ENCODE measurements at regions not wholly inside any gene's neighbourhood (a gene's known extent, or its start where the extent isn't known, plus 50 kb on each side); places are given as distances from the start of the nearest gene placed in this dataset.

- no peak for ATAC-seq
- DNase-seq, result no peak
- in situ Hi-C loops (cut with MboI; ENCODE audit: low sequenced_read_pairs in 4 of 4) (no loop called here), intact Hi-C loops (cut with DNase I; ENCODE audit: low total_unique reads) (no loop called here)
- no peaks in the 10 kb centered on the region for H3K4me1 ChIP-seq
- H3K27ac ChIP-seq, result no peak overlapping the region
- no peaks in the 10 kb centered on the region for H3K9me3 ChIP-seq
- TF ChIP-seq POLR2A (IDR thresholded peaks at IDR 0.05), result no peak
- TF ChIP-seq CTCF (IDR thresholded peaks at IDR 0.05 in 4 of 5, conservative IDR thresholded peaks at IDR 0.05 in 1 of 5), result no peak
- no peaks in the 10 kb centered on the region for H3K36me3 ChIP-seq
- H3K27me3 ChIP-seq, result no peaks in the 10 kb centered on the region
- H3K4me3 ChIP-seq, result no peak overlapping the region
Measured at GRCh38 chr5:98168871-98169270, 604.6 kb upstream of the RGMB start.

GRCh38 chr5:98170994-98171393 lies 602.5 kb upstream of the RGMB start:
- intact Hi-C loops (cut with DNase I; ENCODE audit: low total_unique reads) (no loop called here), in situ Hi-C loops (cut with MboI; ENCODE audit: low sequenced_read_pairs in 4 of 4) (no loop called here)
- Histone ChIP-seq H3K27ac (no peak overlapping the region), H3K4me1 (no peaks in the 10 kb centered on the region), H3K4me3 (no peak overlapping the region), H3K36me3 (no peaks in the 10 kb centered on the region), H3K9me3 (no peaks in the 10 kb centered on the region), H3K27me3 (no peaks in the 10 kb centered on the region)
- DNase-seq (no peak), ATAC-seq (no peak)
- TF ChIP-seq POLR2A (IDR thresholded peaks at IDR 0.05) (no peak), CTCF (IDR thresholded peaks at IDR 0.05 in 4 of 5, conservative IDR thresholded peaks at IDR 0.05 in 1 of 5) (no peak)

- no peaks in the 10 kb centered on the region for H3K4me1 ChIP-seq
- in situ Hi-C loops (cut with MboI; ENCODE audit: low sequenced_read_pairs in 4 of 4), result no loop called here
- DNase-seq, result no peak
- intact Hi-C loops (cut with DNase I; ENCODE audit: low total_unique reads), result no loop called here
- no peak for TF ChIP-seq CTCF (IDR thresholded peaks at IDR 0.05 in 4 of 5, conservative IDR thresholded peaks at IDR 0.05 in 1 of 5)
- no peak for TF ChIP-seq POLR2A (IDR thresholded peaks at IDR 0.05)
- no peak overlapping the region for H3K4me3 ChIP-seq
- H3K36me3 ChIP-seq, result no peaks in the 10 kb centered on the region
- no peak overlapping the region for H3K27ac ChIP-seq
- no peaks in the 10 kb centered on the region for H3K27me3 ChIP-seq
- no peak for ATAC-seq
- H3K9me3 ChIP-seq, result no peaks in the 10 kb centered on the region
Measured at GRCh38 chr5:98173334-98173733, 600.1 kb upstream of the RGMB start.

GRCh38 chr5:98175474-98175873 lies 598.0 kb upstream of the RGMB start:
- ATAC-seq, result no peak
- no peak for DNase-seq
- Histone ChIP-seq H3K36me3 (no peaks in the 10 kb centered on the region), H3K27ac (no peak overlapping the region), H3K27me3 (no peaks in the 10 kb centered on the region), H3K4me3 (no peak overlapping the region), H3K4me1 (no peaks in the 10 kb centered on the region), H3K9me3 (no peaks in the 10 kb centered on the region)
- no peak for TF ChIP-seq POLR2A (IDR thresholded peaks at IDR 0.05)
- no peak for TF ChIP-seq CTCF (IDR thresholded peaks at IDR 0.05 in 4 of 5, conservative IDR thresholded peaks at IDR 0.05 in 1 of 5)
- in situ Hi-C loops (cut with MboI; ENCODE audit: low sequenced_read_pairs in 4 of 4), result no loop called here
- intact Hi-C loops (cut with DNase I; ENCODE audit: low total_unique reads), result no loop called here

Measured in gastrocnemius medialis (tissue), 4 donors.